ENCODE measurements at regions not wholly inside any gene's neighbourhood (a gene's known extent, or its start where the extent isn't known, plus 50 kb on each side); places are given as distances from the start of the nearest gene placed in this dataset.

DNA sequence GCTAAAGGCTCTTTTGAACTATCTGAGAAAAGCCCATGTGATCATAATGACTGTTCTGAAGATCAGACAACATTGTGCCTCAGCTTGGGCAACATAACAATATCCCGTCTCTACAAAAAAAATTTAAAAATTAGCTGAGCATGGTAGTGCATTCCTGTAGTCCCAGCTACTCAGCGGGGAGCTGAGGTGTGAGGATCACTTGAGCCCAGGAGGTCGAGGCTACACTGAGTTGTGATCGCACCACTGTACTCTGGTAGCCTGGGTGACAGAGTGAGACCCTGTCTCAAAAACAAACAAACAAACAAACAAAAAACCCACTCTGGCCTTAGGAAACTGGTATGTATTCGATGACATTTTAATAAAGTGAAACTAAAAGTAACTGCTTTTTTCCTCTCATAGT, 1526.8 kb upstream of the TENM4 start:
- Mint-ChIP-seq H3K9me3 (peaks cover 9% of the 10 kb centered on the region), H3K4me1 (ENCODE audit: low read depth) (no peaks in the 10 kb centered on the region), H3K36me3 (ENCODE audit: low read depth) (no peaks in the 10 kb centered on the region), H3K27ac (no peak overlapping the region), H3K4me3 (no peak overlapping the region), H3K27me3 (no peaks in the 10 kb centered on the region)
- DNase-seq (no peak), ATAC-seq (no peak)
- TF ChIP-seq, protein P1, sequence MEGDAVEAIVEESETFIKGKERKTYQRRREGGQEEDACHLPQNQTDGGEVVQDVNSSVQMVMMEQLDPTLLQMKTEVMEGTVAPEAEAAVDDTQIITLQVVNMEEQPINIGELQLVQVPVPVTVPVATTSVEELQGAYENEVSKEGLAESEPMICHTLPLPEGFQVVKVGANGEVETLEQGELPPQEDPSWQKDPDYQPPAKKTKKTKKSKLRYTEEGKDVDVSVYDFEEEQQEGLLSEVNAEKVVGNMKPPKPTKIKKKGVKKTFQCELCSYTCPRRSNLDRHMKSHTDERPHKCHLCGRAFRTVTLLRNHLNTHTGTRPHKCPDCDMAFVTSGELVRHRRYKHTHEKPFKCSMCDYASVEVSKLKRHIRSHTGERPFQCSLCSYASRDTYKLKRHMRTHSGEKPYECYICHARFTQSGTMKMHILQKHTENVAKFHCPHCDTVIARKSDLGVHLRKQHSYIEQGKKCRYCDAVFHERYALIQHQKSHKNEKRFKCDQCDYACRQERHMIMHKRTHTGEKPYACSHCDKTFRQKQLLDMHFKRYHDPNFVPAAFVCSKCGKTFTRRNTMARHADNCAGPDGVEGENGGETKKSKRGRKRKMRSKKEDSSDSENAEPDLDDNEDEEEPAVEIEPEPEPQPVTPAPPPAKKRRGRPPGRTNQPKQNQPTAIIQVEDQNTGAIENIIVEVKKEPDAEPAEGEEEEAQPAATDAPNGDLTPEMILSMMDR (IDR thresholded peaks at IDR 0.05), result no peak
- CTCF ChIA-PET, result no interaction called here
- POLR2A ChIA-PET, result no interaction called here
- intact Hi-C loops (cut with micrococcal nuclease), result no loop called here

DNA sequence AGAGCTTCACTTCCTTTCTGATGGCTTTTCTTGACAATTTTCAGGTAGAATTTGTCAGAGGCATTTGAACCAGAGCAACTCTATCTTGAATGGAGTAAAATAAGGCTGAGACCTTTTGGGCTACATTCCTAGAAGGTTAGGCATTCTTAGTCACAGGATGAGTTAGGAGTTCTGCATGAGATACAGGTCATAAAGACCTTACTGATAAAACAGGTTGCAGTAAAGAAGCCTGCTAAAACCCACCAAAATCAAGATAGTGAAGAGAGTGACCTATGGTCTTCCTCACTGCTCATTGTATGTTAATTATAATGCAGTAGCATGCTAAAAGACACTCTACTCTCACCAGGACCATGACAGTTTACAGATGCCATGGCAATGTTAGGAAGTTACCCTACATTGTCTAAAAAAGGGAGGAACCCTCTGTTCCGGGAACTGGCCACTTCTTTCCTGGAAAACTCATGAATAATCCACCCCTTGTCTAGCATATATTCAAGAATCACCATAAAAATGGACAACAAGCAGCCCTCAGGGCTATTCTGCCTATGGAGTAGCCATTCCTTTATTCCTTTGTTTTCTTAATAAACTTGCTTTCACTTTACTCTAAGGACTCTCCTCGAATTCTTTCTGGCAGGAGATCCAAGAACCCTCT, 1519.7 kb upstream of the TENM4 start:
- Mint-ChIP-seq H3K36me3 (ENCODE audit: low read depth) (no peaks in the 10 kb centered on the region), H3K4me1 (ENCODE audit: low read depth) (no peaks in the 10 kb centered on the region), H3K4me3 (no peak overlapping the region), H3K9me3 (peaks cover 17% of the 10 kb centered on the region), H3K27me3 (no peaks in the 10 kb centered on the region), H3K27ac (no peak overlapping the region)
- ChIA-PET POLR2A (no interaction called here), CTCF (no interaction called here)
- ATAC-seq (no peak), DNase-seq (no peak)
- intact Hi-C loops (cut with micrococcal nuclease), result no loop called here
- TF ChIP-seq, protein P1 (IDR thresholded peaks at IDR 0.05), result no peak

DNA sequence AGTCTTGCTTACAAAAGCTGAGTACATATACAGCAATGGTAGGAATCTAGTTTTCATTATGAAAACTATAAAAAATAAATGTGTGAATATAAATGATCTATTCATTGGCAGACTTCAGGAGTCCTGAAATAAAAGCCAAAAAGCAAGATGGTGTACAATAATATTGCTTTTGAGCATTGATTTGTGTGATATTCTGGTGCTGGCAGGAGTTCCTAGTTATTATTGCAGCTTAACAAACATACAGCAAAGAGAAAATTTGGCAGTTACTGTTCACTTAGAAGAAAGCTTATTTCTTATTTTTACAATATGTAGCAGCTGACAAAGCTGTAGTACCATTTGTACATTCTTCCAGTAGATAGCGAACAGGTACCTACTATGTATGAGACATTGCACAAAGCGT, 1518.9 kb upstream of the TENM4 start:
- H3K27me3 Mint-ChIP-seq, result no peaks in the 10 kb centered on the region
- DNase-seq (no peak), ATAC-seq (no peak)
- no peaks in the 10 kb centered on the region for H3K36me3 Mint-ChIP-seq (ENCODE audit: low read depth)
- no peak overlapping the region for H3K4me3 Mint-ChIP-seq
- no peaks in the 10 kb centered on the region for H3K4me1 Mint-ChIP-seq (ENCODE audit: low read depth)
- H3K27ac Mint-ChIP-seq, result no peak overlapping the region
- TF ChIP-seq, protein P1 (IDR thresholded peaks at IDR 0.05), result no peak
- CTCF ChIA-PET, result no interaction called here
- intact Hi-C loops (cut with micrococcal nuclease), result no loop called here
- POLR2A ChIA-PET, result no interaction called here
- H3K9me3 Mint-ChIP-seq, result peaks cover 13% of the 10 kb centered on the region

DNA sequence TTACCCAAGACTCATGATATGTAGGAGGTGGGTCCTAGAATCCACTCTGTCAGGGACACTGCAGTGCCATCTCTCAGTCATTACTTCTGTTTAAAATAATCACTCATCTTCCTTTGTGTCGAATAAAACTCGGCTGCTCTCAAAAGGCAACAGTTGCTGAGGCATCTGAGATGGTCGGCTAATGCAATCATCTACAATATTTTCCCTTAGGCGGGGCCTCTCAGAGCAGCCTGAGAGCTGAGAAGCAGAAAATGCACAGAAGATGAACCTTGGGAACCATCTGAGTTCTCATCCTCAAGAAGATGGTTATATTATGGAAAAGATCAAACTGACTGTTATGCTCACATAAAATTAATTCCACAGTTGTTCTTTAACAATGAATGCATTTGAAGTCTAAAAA, 1518.2 kb upstream of the TENM4 start:
- Mint-ChIP-seq H3K4me1 (ENCODE audit: low read depth) (no peaks in the 10 kb centered on the region), H3K27ac (no peak overlapping the region), H3K27me3 (no peaks in the 10 kb centered on the region), H3K9me3 (peaks cover 10% of the 10 kb centered on the region), H3K36me3 (ENCODE audit: low read depth) (no peaks in the 10 kb centered on the region), H3K4me3 (no peak overlapping the region)
- ChIA-PET CTCF (no interaction called here), POLR2A (no interaction called here)
- ATAC-seq, result no peak
- DNase-seq, result no peak
- intact Hi-C loops (cut with micrococcal nuclease), result no loop called here
- TF ChIP-seq, protein P1 (IDR thresholded peaks at IDR 0.05), result no peak

DNA sequence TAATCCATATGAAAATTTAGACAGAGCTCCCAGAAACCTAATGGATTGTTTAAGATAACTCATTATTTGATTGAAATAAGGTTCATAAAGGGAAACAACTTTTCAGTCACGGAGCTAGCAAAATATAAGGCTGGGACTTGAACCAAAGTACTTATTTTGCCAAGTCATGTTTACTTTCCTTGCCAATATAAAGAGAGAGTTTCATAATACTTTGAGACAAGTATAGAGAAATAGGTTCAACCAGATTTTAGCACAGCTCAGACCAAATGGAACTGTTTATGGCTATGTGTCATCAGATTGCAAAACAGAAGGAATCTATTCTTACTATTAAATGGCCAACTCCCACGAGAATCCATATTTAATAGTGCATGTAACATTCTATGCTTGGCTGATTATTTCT, 1517.5 kb upstream of the TENM4 start:
- ATAC-seq (no peak), DNase-seq (no peak)
- H3K4me3 Mint-ChIP-seq, result no peak overlapping the region
- TF ChIP-seq, protein P1 (IDR thresholded peaks at IDR 0.05), result no peak
- H3K36me3 Mint-ChIP-seq (ENCODE audit: low read depth), result no peaks in the 10 kb centered on the region
- ChIA-PET CTCF (no interaction called here), POLR2A (no interaction called here)
- intact Hi-C loops (cut with micrococcal nuclease), result no loop called here
- no peak overlapping the region for H3K27ac Mint-ChIP-seq
- H3K27me3 Mint-ChIP-seq, result no peaks in the 10 kb centered on the region
- H3K4me1 Mint-ChIP-seq (ENCODE audit: low read depth), result no peaks in the 10 kb centered on the region
- H3K9me3 Mint-ChIP-seq, result peaks cover 10% of the 10 kb centered on the region
